ENCODE measurements at regions not wholly inside any gene's neighbourhood (a gene's known extent, or its start where the extent isn't known, plus 50 kb on each side); places are given as distances from the start of the nearest gene placed in this dataset.

GRCh38 chr19:30105316-30105715 lies 163.3 kb downstream of the URI1 start:
- peaks cover 4 to 6% of the 10 kb centered on the region in 2 experiments for H3K27me3 ChIP-seq (ENCODE audit: control insufficient read depth in 1 of 2, insufficient read depth in 2 of 2, low read length in 2 of 2)
- no peaks in the 10 kb centered on the region for H3K4me1 ChIP-seq (ENCODE audit: insufficient read depth, low read length)
- intact Hi-C loops (cut with DNase I, micrococcal nuclease) = no loop called here
- no peaks in the 10 kb centered on the region for H3K4me1 Mint-ChIP-seq (ENCODE audit: low read depth)
- CTCF ChIA-PET = no interaction called here
- H3K27ac Mint-ChIP-seq = no peak overlapping the region
- H3K4me3 Mint-ChIP-seq = no peak overlapping the region
- peaks cover 0 to 4% of the 10 kb centered on the region in 2 experiments for H3K9me3 ChIP-seq (ENCODE audit: control insufficient read depth in 1 of 2, insufficient read depth in 1 of 2, low read length in 2 of 2)
- no peak overlapping the region for H3K4me3 ChIP-seq (ENCODE audit: low read length)
- POLR2A ChIA-PET = no interaction called here
- ATAC-seq (ENCODE audit: poor library complexity) (no peak), DNase-seq (no peak)
- H3K36me3 ChIP-seq (ENCODE audit: insufficient read depth, low read length) = no peaks in the 10 kb centered on the region
- H3K9me3 Mint-ChIP-seq = no peaks in the 10 kb centered on the region
- no peaks in the 10 kb centered on the region for H3K36me3 Mint-ChIP-seq (ENCODE audit: low read depth)
- no peak for TF ChIP-seq CTCF (IDR thresholded peaks at IDR 0.05)
- H3K27me3 Mint-ChIP-seq = peaks cover 8% of the 10 kb centered on the region
- no peak overlapping the region for H3K27ac ChIP-seq (ENCODE audit: low read depth in 1 of 2, low read length in 2 of 2)

- ChIA-PET CTCF (no interaction called here), POLR2A (no interaction called here)
- peaks cover 11% of the 10 kb centered on the region for H3K27me3 Mint-ChIP-seq
- no peaks in the 10 kb centered on the region for H3K36me3 ChIP-seq (ENCODE audit: insufficient read depth, low read length)
- H3K4me3 Mint-ChIP-seq = no peak overlapping the region
- no peaks in the 10 kb centered on the region for H3K4me1 ChIP-seq (ENCODE audit: insufficient read depth, low read length)
- no peak for ATAC-seq (ENCODE audit: poor library complexity)
- no peak for DNase-seq
- H3K27ac Mint-ChIP-seq = no peak overlapping the region
- peaks cover 4 to 6% of the 10 kb centered on the region in 2 experiments for H3K27me3 ChIP-seq (ENCODE audit: control insufficient read depth in 1 of 2, insufficient read depth in 2 of 2, low read length in 2 of 2)
- H3K27ac ChIP-seq (ENCODE audit: low read depth in 1 of 2, low read length in 2 of 2) = no peak overlapping the region
- H3K4me1 Mint-ChIP-seq (ENCODE audit: low read depth) = no peaks in the 10 kb centered on the region
- H3K4me3 ChIP-seq (ENCODE audit: low read length) = no peak overlapping the region
- intact Hi-C loops (cut with DNase I, micrococcal nuclease) = no loop called here
- no peak for TF ChIP-seq CTCF (IDR thresholded peaks at IDR 0.05)
- H3K36me3 Mint-ChIP-seq (ENCODE audit: low read depth) = no peaks in the 10 kb centered on the region
- H3K9me3 Mint-ChIP-seq = no peaks in the 10 kb centered on the region
- H3K9me3 ChIP-seq (ENCODE audit: control insufficient read depth in 1 of 2, insufficient read depth in 1 of 2, low read length in 2 of 2) = peaks cover 0 to 4% of the 10 kb centered on the region in 2 experiments
These were observed 163.7 kb downstream of the URI1 start for GRCh38 chr19:30105727-30106126.

- Histone ChIP-seq H3K9me3 (ENCODE audit: control insufficient read depth in 1 of 2, insufficient read depth in 1 of 2, low read length in 2 of 2) (peaks cover 0 to 8% of the 10 kb centered on the region in 2 experiments), H3K27me3 (ENCODE audit: control insufficient read depth in 1 of 2, insufficient read depth in 2 of 2, low read length in 2 of 2) (peaks cover 4 to 6% of the 10 kb centered on the region in 2 experiments), H3K36me3 (ENCODE audit: insufficient read depth, low read length) (no peaks in the 10 kb centered on the region), H3K4me3 (ENCODE audit: low read length) (no peak overlapping the region), H3K27ac (ENCODE audit: low read depth in 1 of 2, low read length in 2 of 2) (no peak overlapping the region), H3K4me1 (ENCODE audit: insufficient read depth, low read length) (no peaks in the 10 kb centered on the region)
- DNase-seq (no peak), ATAC-seq (ENCODE audit: poor library complexity) (no peak)
- intact Hi-C loops (cut with DNase I, micrococcal nuclease) = no loop called here
- H3K4me3 Mint-ChIP-seq = no peak overlapping the region
- POLR2A ChIA-PET = no interaction called here
- CTCF ChIA-PET = no interaction called here
- H3K9me3 Mint-ChIP-seq = no peaks in the 10 kb centered on the region
- H3K4me1 Mint-ChIP-seq (ENCODE audit: low read depth) = no peaks in the 10 kb centered on the region
- TF ChIP-seq CTCF (IDR thresholded peaks at IDR 0.05) = no peak
- H3K36me3 Mint-ChIP-seq (ENCODE audit: low read depth) = no peaks in the 10 kb centered on the region
- H3K27me3 Mint-ChIP-seq = peaks cover 11% of the 10 kb centered on the region
- no peak overlapping the region for H3K27ac Mint-ChIP-seq
These were observed 164.5 kb downstream of the URI1 start for GRCh38 chr19:30106417-30107095.

Data from CD4-positive, alpha-beta T cell (primary cell).